Natural killer cell (primary cell): ENCODE measurements at regions not wholly inside any gene's neighbourhood (a gene's known extent, or its start where the extent isn't known, plus 50 kb on each side); places are given as distances from the start of the nearest gene placed in this dataset.

Source experiments
- ATAC-seq, 3 donors: fragments of 150-1000 bp in 2 of 3; fragments of 200-7000 bp in 1 of 3; cut with Tn5 transposase; 1 replicate in 1 of 3; 2 replicates in 2 of 3; pipeline ENCODE4 v1.10.0; 2021; ENCODE audit warnings: mild to moderate bottlenecking in 2 of 3, moderate library complexity in 2 of 3
- DNase-seq, 2 donors: peaks; one replicate each; pipeline versions ENCODE4 v3.0.0 to v3.0.0-alpha.2; 2013 to 2021; ENCODE audit warnings: mixed read lengths in 1 of 2
- H3K27ac ChIP-seq: one replicate; pipeline ENCODE4 v1.5.1; 2013; ENCODE audit warnings: mild to moderate bottlenecking, low read length
- H3K27me3 ChIP-seq: one replicate; pipeline ENCODE4 v1.6.1; 2013; ENCODE audit warnings: low read length; ENCODE audit not compliant: control insufficient read depth, insufficient read depth
- H3K36me3 ChIP-seq: one replicate; pipeline ENCODE4 v1.6.1; 2013; ENCODE audit warnings: low read length; ENCODE audit not compliant: control insufficient read depth, insufficient read depth
- H3K4me1 ChIP-seq: one replicate; pipeline ENCODE4 v1.6.1; 2013; ENCODE audit warnings: low read length; ENCODE audit not compliant: control insufficient read depth, insufficient read depth
- H3K4me3 ChIP-seq: one replicate; pipeline ENCODE4 v1.5.1; 2013; ENCODE audit warnings: low read length
- H3K9me3 ChIP-seq: one replicate; pipeline ENCODE4 v1.6.1; 2013; ENCODE audit warnings: low read length; ENCODE audit not compliant: control insufficient read depth, insufficient read depth
- H3K27ac Mint-ChIP-seq, 2 donors: one replicate each; pipeline ENCODE4 v1.8.0; 2022; ENCODE audit warnings: mild to moderate bottlenecking in 2 of 2, mixed read lengths in 2 of 2, moderate library complexity in 1 of 2
- H3K27me3 Mint-ChIP-seq, 2 donors: one replicate each; pipeline ENCODE4 v1.8.0; 2022; ENCODE audit warnings: low read depth in 2 of 2, mixed read lengths in 2 of 2
- H3K36me3 Mint-ChIP-seq: one replicate; pipeline ENCODE4 v1.8.0; 2022; ENCODE audit warnings: mixed read lengths
- H3K4me1 Mint-ChIP-seq, 2 donors: one replicate each; pipeline ENCODE4 v1.8.0; 2022; ENCODE audit warnings: mixed read lengths in 2 of 2
- H3K4me3 Mint-ChIP-seq: one replicate; pipeline ENCODE4 v1.8.0; 2022; ENCODE audit warnings: mild to moderate bottlenecking, moderate library complexity, mixed read lengths
- H3K9me3 Mint-ChIP-seq, 2 donors: one replicate each; pipeline ENCODE4 v1.8.0; 2022; ENCODE audit warnings: mixed read lengths in 2 of 2
- CTCF ChIP-seq: fragments of 200-600 bp; IDR thresholded peaks from one replicate; pipeline ENCODE4 v1.8.0; 2022; ENCODE audit warnings: antibody characterized with exemption
- WGBS: methylation state at CpG from one replicate; pipeline ENCODE4 v1.1.7; 2013; ENCODE audit warnings: missing lambda C conversion rate; ENCODE audit not compliant: insufficient coverage; 5-methylcytosine and 5-hydroxymethylcytosine counted together
- intact Hi-C: fragments of 100-400 bp; cut with micrococcal nuclease; formaldehyde crosslinking; loops from one replicate; pipeline ENCODE4 v1.14.2; 2022

- no CpG with 5 or more reads among the region's 3 CpGs for WGBS
- peaks cover 3 to 7% of the 10 kb centered on the region in 2 donors for H3K9me3 Mint-ChIP-seq
- intact Hi-C loops: no loop called here
These were observed 463.6 kb downstream of the HACE1 start for GRCh38 chr6:104396077-104396476.

GRCh38 chr6:104381907-104382306 lies 477.8 kb downstream of the HACE1 start:
- Mint-ChIP-seq H3K36me3 (no peaks in the 10 kb centered on the region), H3K4me1 (no peaks in the 10 kb centered on the region), H3K27me3 (no peaks in the 10 kb centered on the region), H3K27ac (no peak overlapping the region), H3K9me3 (peaks cover 10 to 12% of the 10 kb centered on the region in 2 donors), H3K4me3 (no peak overlapping the region)
- Histone ChIP-seq H3K4me3 (no peak overlapping the region), H3K27me3 (no peaks in the 10 kb centered on the region), H3K4me1 (no peaks in the 10 kb centered on the region), H3K36me3 (no peaks in the 10 kb centered on the region), H3K27ac (no peak overlapping the region), H3K9me3 (no peaks in the 10 kb centered on the region)
- WGBS: 96% methylated on average over 2 of the region's 2 CpGs
- intact Hi-C loops: no loop called here
- no peak for DNase-seq
- ATAC-seq: no peak
- TF ChIP-seq CTCF: no peak

More at GRCh38 chr6:104396077-104396476, 463.6 kb downstream of the HACE1 start:
- no peak overlapping the region for H3K4me3 Mint-ChIP-seq
- no peaks in the 10 kb centered on the region for H3K4me1 Mint-ChIP-seq
- no peaks in the 10 kb centered on the region for H3K27me3 ChIP-seq
- no peaks in the 10 kb centered on the region for H3K36me3 Mint-ChIP-seq
- H3K27me3 Mint-ChIP-seq: no peaks in the 10 kb centered on the region
- no peaks in the 10 kb centered on the region for H3K4me1 ChIP-seq
- H3K36me3 ChIP-seq: no peaks in the 10 kb centered on the region
- DNase-seq (no peak), ATAC-seq (no peak)
- no peak for TF ChIP-seq CTCF
- H3K27ac ChIP-seq: no peak overlapping the region
- H3K9me3 ChIP-seq: no peaks in the 10 kb centered on the region
- H3K27ac Mint-ChIP-seq: no peak overlapping the region
- no peak overlapping the region for H3K4me3 ChIP-seq

GRCh38 chr6:104365451-104366234 lies 494.1 kb downstream of the HACE1 start:
- no peaks in the 10 kb centered on the region for H3K27me3 Mint-ChIP-seq
- Histone ChIP-seq H3K36me3 (no peaks in the 10 kb centered on the region), H3K9me3 (no peaks in the 10 kb centered on the region), H3K4me3 (no peak overlapping the region), H3K27me3 (no peaks in the 10 kb centered on the region), H3K4me1 (no peaks in the 10 kb centered on the region), H3K27ac (no peak overlapping the region)
- no peak overlapping the region for H3K4me3 Mint-ChIP-seq
- no peak for TF ChIP-seq CTCF
- no peaks in the 10 kb centered on the region for H3K4me1 Mint-ChIP-seq
- no peaks in the 10 kb centered on the region for H3K36me3 Mint-ChIP-seq
- DNase-seq: no peak
- 87% methylated on average over 5 of the region's 5 CpGs for WGBS
- peaks cover 18 to 19% of the 10 kb centered on the region in 2 donors for H3K9me3 Mint-ChIP-seq
- ATAC-seq: no peak
- intact Hi-C loops: no loop called here
- no peak overlapping the region for H3K27ac Mint-ChIP-seq

- Histone ChIP-seq H3K9me3 (no peaks in the 10 kb centered on the region), H3K4me1 (no peaks in the 10 kb centered on the region), H3K36me3 (no peaks in the 10 kb centered on the region), H3K4me3 (no peak overlapping the region), H3K27ac (no peak overlapping the region), H3K27me3 (no peaks in the 10 kb centered on the region)
- no peak for DNase-seq
- TF ChIP-seq CTCF: no peak
- no CpG with 5 or more reads among the region's 3 CpGs for WGBS
- H3K9me3 Mint-ChIP-seq: peaks cover 8% of the 10 kb centered on the region in 2 donors
- H3K4me1 Mint-ChIP-seq: no peaks in the 10 kb centered on the region
- no peak overlapping the region for H3K27ac Mint-ChIP-seq
- H3K4me3 Mint-ChIP-seq: no peak overlapping the region
- no peaks in the 10 kb centered on the region for H3K36me3 Mint-ChIP-seq
- H3K27me3 Mint-ChIP-seq: no peaks in the 10 kb centered on the region
- no peak for ATAC-seq
- intact Hi-C loops: no loop called here
These were observed 501.8 kb downstream of the HACE1 start for GRCh38 chr6:104357928-104358327.
